K562 (cell line): ENCODE measurements at regions not wholly inside any gene's neighbourhood (a gene's known extent, or its start where the extent isn't known, plus 50 kb on each side); places are given as distances from the start of the nearest gene placed in this dataset.

Experiments used
- ATAC-seq: fragments of 200-7000 bp; cut with Tn5 transposase; 3 replicates; pipeline ENCODE4 v1.9.1; 2020; ENCODE audit warnings: moderate library complexity
- BruUV-seq: library from RNA; stranded (reverse); fragments of 400-500 nt; replicated peaks from 2 replicates; lab custom pipeline; 2021; lab: Mats Ljungman, UMichigan
- CTCF ChIA-PET: fragments of 300-600 bp; formaldehyde crosslinking; extraction: SDS; loops from one replicate; lab custom pipeline; 2021; ENCODE audit warnings: low intra/inter-chr PET ratio; lab: Yijun Ruan, JAX
- POLR2A ChIA-PET: fragments of 300-600, 350-650 bp; sonication (Branson Sonifier 250); formaldehyde crosslinking; extraction: SDS; loops from one replicate; lab custom pipeline; 2021; ENCODE audit warnings: antibody characterized with exemption, inconsistent platforms; lab: Yijun Ruan, JAX
- DNase-seq, 4 experiments: peaks; one replicate each; pipeline versions ENCODE4 v3.0.0 to v3.0.0-alpha.2; 2011 to 2018; ENCODE audit warnings: low spot score in 3 of 4, mixed read lengths in 3 of 4; ENCODE audit errors: extremely low read depth in 1 of 4
- FAIRE-seq: peaks from 2 replicates; lab custom pipeline; 2011; peaks lifted over from hg19 to GRCh38; lab: Jason Lieb, UNC
- H2AFZ ChIP-seq: 2 replicates; pipeline ENCODE4 v1.6.0; 2011; ENCODE audit warnings: low read depth, low read length, control low read depth, inconsistent platforms
- H3K27ac ChIP-seq: fragments of 200-600 bp; 3 replicates; pipeline ENCODE4 v1.8.0; 2011; ENCODE audit warnings: low read depth, mild to moderate bottlenecking, control low read depth, inconsistent platforms, low read length, moderate library complexity, mixed read lengths; ENCODE audit errors: extremely low read depth
- H3K27me3 ChIP-seq, 2 experiments: fragments of 300-600 bp in 1 of 2; 2 replicates in 1 of 2; 3 replicates in 1 of 2; pipeline versions ENCODE4 v1.6.0 to v1.8.0; 2011; ENCODE audit warnings: inconsistent platforms in 2 of 2, low read length in 2 of 2, mild to moderate bottlenecking in 1 of 2, mixed read lengths in 1 of 2, moderate library complexity in 1 of 2; ENCODE audit not compliant: control insufficient read depth in 2 of 2, insufficient read depth in 2 of 2
- H3K36me3 ChIP-seq: fragments of 300-600 bp; 3 replicates; pipeline ENCODE4 v1.8.0; 2011; ENCODE audit warnings: mild to moderate bottlenecking, low read length, inconsistent platforms; ENCODE audit not compliant: control insufficient read depth, insufficient read depth
- H3K4me1 ChIP-seq, 2 experiments: fragments of 200-600 bp in 1 of 2; replicated peaks in 1 of 2; 2 replicates in 1 of 2; 3 replicates in 1 of 2; pipeline versions ENCODE4 v1.5.1 to v1.8.0; 2011; ENCODE audit warnings: inconsistent platforms in 2 of 2, low read length in 2 of 2, mild to moderate bottlenecking in 1 of 2, mixed read lengths in 1 of 2, moderate library complexity in 1 of 2; ENCODE audit not compliant: control insufficient read depth in 2 of 2, insufficient read depth in 2 of 2
- H3K4me2 ChIP-seq: 2 replicates; pipeline ENCODE4 v1.6.1; 2011; ENCODE audit warnings: low read length, control low read depth, inconsistent platforms, mixed read lengths; ENCODE audit not compliant: insufficient read depth
- H3K4me3 ChIP-seq: fragments of 200-600 bp; sonication (generic), shearing (Covaris generic); 2 replicates; pipeline ENCODE4 v1.5.1; 2016; ENCODE audit warnings: control low read depth, inconsistent platforms
- H3K79me2 ChIP-seq: fragments of 200-600 bp; 3 replicates; pipeline ENCODE4 v1.8.0; 2011; ENCODE audit warnings: low read length, inconsistent platforms; ENCODE audit not compliant: control insufficient read depth, insufficient read depth
- H3K9ac ChIP-seq, 2 experiments: 2 replicates each; pipeline versions ENCODE4 v1.6.0 to v1.6.1; 2011; ENCODE audit warnings: low read depth in 2 of 2, low read length in 2 of 2, control low read depth in 1 of 2, inconsistent platforms in 1 of 2, mild to moderate bottlenecking in 1 of 2, mixed read lengths in 1 of 2; ENCODE audit not compliant: insufficient read depth in 1 of 2
- H3K9me1 ChIP-seq: one replicate; pipeline ENCODE4 v1.6.0; 2011; ENCODE audit warnings: inconsistent platforms, mild to moderate bottlenecking, low read length, moderate library complexity; ENCODE audit not compliant: control insufficient read depth, insufficient read depth
- H3K9me3 ChIP-seq: replicated peaks from 2 replicates; pipeline ENCODE4 v1.5.1; 2011; ENCODE audit warnings: low read depth, low read length, inconsistent platforms; ENCODE audit not compliant: control insufficient read depth, insufficient read depth
- H4K20me1 ChIP-seq: replicated peaks from 2 replicates; pipeline ENCODE4 v1.6.1; 2011; ENCODE audit warnings: low read length, inconsistent platforms, mixed read lengths; ENCODE audit not compliant: control insufficient read depth, insufficient read depth
- GABPA ChIP-seq: fragments of 200-800 bp; sonication (Bioruptor generic); conservative IDR thresholded peaks from 2 replicates; pipeline ENCODE4 v1.6.1; 2016; ENCODE audit warnings: low read depth, missing genetic modification characterization, missing compliant biosample characterization
- ZFP91 ChIP-seq: sonication (generic); formaldehyde crosslinking; IDR thresholded peaks from 2 replicates; pipeline ENCODE4 v1.8.0; 2022; ENCODE audit warnings: mild to moderate bottlenecking, missing genetic modification reagents
- WGBS: fragments of 100-300 bp; shearing (Covaris generic); methylation state at CpG from one replicate; pipeline ENCODE4 v1.1.6; 2016; ENCODE audit warnings: low coverage, mixed read lengths; ENCODE audit not compliant: insufficient coverage; ENCODE audit errors: missing lambda C conversion rate; 5-methylcytosine and 5-hydroxymethylcytosine counted together
- in situ Hi-C: fragments of 300-500 bp; cut with MboI; formaldehyde crosslinking; loops from 4 replicates; pipeline ENCODE4 v1.15.0; 2018; ENCODE audit warnings: inconsistent platforms, mixed read lengths
- intact Hi-C: fragments of 100-400 bp; cut with micrococcal nuclease; formaldehyde crosslinking; loops from 2 replicates; pipeline ENCODE4 v1.14.2; 2022

- Histone ChIP-seq H3K27ac (no peak overlapping the region), H3K9me3 (no peaks in the 10 kb centered on the region), H3K4me3 (no peak overlapping the region), H3K9ac (no peak overlapping the region), H3K9me1 (no peaks in the 10 kb centered on the region), H3K4me2 (no peak overlapping the region), H3K27me3 (peaks cover 0 to 8% of the 10 kb centered on the region in 2 experiments; a peak in 1 of 5 replicates), H3K79me2 (no peaks in the 10 kb centered on the region)
- FAIRE-seq = no peak
- intact Hi-C loops = no loop called here
- POLR2A ChIA-PET = no interaction called here
- WGBS = under 1% methylated on average over 14 of the region's 14 CpGs
- in situ Hi-C loops = no loop called here
- ATAC-seq = no peak
- TF ChIP-seq ZFP91 (CRISPR knock-in tag) (no peak), GABPA (tag) (peak; percentile 46)
- TF ChIP-seq, all 486 proteins: peak for 1
- Histone ChIP-seq H3K36me3 (no peaks in the 10 kb centered on the region), H2AFZ (no peak overlapping the region), H4K20me1 (no peaks in the 10 kb centered on the region), H3K4me1 (no peaks in the 10 kb centered on the region)
- no TSS peak for BruUV-seq
- DNase-seq = no peak
- CTCF ChIA-PET = no interaction called here
Measured at GRCh38 chr21:41112740-41113692, 54.9 kb upstream of the BACE2 start.
